Neural crest cell (in vitro differentiated cells): ENCODE measurements at regions not wholly inside any gene's neighbourhood (a gene's known extent, or its start where the extent isn't known, plus 50 kb on each side); places are given as distances from the start of the nearest gene placed in this dataset.

Experiments used
- DNase-seq: peaks from one replicate; pipeline ENCODE4 v3.0.0; 2021; ENCODE audit warnings: low read depth, mixed read lengths, low spot score
- H3K27ac Mint-ChIP-seq: one replicate; pipeline ENCODE4 v1.8.0; 2021; ENCODE audit warnings: mild to moderate bottlenecking, mixed read lengths; ENCODE audit not compliant: unreplicated experiment
- H3K27me3 Mint-ChIP-seq: 2 replicates; pipeline ENCODE4 v1.8.0; 2021; ENCODE audit warnings: low read depth, mild to moderate bottlenecking, mixed read lengths
- H3K36me3 Mint-ChIP-seq: 2 replicates; pipeline ENCODE4 v1.8.0; 2021; ENCODE audit warnings: low read depth, mild to moderate bottlenecking, mixed read lengths
- H3K4me1 Mint-ChIP-seq: 2 replicates; pipeline ENCODE4 v1.8.0; 2021; ENCODE audit warnings: mixed read lengths
- H3K4me3 Mint-ChIP-seq: one replicate; pipeline ENCODE4 v1.8.0; 2021; ENCODE audit warnings: mild to moderate bottlenecking, mixed read lengths
- H3K9me3 Mint-ChIP-seq: 2 replicates; pipeline ENCODE4 v1.8.0; 2021; ENCODE audit warnings: mixed read lengths
- TF ChIP-seq, protein P1 (sequence below): fragments of 200-600 bp; sonication (generic); conservative IDR thresholded peaks from 2 replicates; pipeline ENCODE4 v1.5.0; 2021; ENCODE audit warnings: antibody characterized with exemption, mild to moderate bottlenecking

- H3K36me3 Mint-ChIP-seq: no peaks in the 10 kb centered on the region
- H3K27ac Mint-ChIP-seq: no peak overlapping the region
- TF ChIP-seq, protein P1, sequence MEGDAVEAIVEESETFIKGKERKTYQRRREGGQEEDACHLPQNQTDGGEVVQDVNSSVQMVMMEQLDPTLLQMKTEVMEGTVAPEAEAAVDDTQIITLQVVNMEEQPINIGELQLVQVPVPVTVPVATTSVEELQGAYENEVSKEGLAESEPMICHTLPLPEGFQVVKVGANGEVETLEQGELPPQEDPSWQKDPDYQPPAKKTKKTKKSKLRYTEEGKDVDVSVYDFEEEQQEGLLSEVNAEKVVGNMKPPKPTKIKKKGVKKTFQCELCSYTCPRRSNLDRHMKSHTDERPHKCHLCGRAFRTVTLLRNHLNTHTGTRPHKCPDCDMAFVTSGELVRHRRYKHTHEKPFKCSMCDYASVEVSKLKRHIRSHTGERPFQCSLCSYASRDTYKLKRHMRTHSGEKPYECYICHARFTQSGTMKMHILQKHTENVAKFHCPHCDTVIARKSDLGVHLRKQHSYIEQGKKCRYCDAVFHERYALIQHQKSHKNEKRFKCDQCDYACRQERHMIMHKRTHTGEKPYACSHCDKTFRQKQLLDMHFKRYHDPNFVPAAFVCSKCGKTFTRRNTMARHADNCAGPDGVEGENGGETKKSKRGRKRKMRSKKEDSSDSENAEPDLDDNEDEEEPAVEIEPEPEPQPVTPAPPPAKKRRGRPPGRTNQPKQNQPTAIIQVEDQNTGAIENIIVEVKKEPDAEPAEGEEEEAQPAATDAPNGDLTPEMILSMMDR: no peak
- H3K27me3 Mint-ChIP-seq: peaks cover 4% of the 10 kb centered on the region
- H3K9me3 Mint-ChIP-seq: no peaks in the 10 kb centered on the region
- no peak overlapping the region for H3K4me3 Mint-ChIP-seq
- DNase-seq: no peak
- peaks cover 17% of the 10 kb centered on the region for H3K4me1 Mint-ChIP-seq
These were observed 77.5 kb downstream of the FOXL3 start for GRCh38 chr7:367351-367901.

DNA sequence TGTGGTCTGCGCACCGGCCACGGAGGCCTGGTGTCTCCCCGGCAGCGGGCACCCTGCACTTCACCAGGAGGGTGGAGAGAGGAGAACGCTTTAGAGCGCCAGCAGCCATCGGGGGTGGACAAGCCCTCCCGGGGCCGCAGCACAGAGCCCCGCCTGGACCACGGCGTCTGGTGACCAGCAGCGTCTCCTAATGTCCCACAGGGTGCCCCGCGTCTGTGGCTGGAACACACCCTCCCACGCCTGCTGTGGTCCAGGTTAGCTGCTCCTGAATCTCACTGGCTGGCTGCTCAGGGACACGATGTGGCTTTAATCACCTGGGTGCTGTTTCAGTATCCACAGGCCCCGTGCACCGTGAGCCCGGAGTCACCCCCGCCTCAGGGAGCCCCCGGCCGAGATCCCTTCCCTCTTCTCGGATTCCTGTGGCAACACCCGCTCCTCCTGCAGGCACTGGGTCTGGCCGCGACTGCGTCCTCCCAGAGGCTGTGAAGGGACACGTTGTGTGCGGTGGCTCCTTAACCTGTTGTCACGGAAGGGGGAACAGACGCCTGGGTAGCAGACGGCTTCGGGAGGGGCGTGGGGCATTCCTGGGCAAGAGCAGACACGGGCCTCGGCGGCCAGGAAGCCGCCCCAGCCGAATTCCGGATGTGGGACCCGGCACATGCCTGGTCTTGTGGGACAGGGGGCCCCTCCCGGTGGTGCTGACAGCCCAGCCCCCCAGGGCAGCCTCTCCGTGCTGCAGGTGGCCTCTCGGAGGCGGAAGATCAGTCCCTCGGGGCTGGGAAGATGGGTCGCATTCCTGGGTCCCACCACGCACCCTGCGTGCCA lies 78.9 kb downstream of the FOXL3 start:
- no peak overlapping the region for H3K4me3 Mint-ChIP-seq
- H3K4me1 Mint-ChIP-seq: peaks cover 15% of the 10 kb centered on the region
- no peak for DNase-seq
- peaks cover 2% of the 10 kb centered on the region for H3K27me3 Mint-ChIP-seq
- TF ChIP-seq, protein P1: no peak
- H3K9me3 Mint-ChIP-seq: no peaks in the 10 kb centered on the region
- H3K27ac Mint-ChIP-seq: no peak overlapping the region
- no peaks in the 10 kb centered on the region for H3K36me3 Mint-ChIP-seq

- Mint-ChIP-seq H3K27me3 (peaks cover 2% of the 10 kb centered on the region), H3K4me1 (peaks cover 15% of the 10 kb centered on the region), H3K36me3 (no peaks in the 10 kb centered on the region), H3K9me3 (no peaks in the 10 kb centered on the region), H3K4me3 (no peak overlapping the region), H3K27ac (no peak overlapping the region)
- TF ChIP-seq, protein P1: peak; percentile 35
- DNase-seq: no peak
These were observed 79.7 kb downstream of the FOXL3 start for GRCh38 chr7:369476-370258.

DNA sequence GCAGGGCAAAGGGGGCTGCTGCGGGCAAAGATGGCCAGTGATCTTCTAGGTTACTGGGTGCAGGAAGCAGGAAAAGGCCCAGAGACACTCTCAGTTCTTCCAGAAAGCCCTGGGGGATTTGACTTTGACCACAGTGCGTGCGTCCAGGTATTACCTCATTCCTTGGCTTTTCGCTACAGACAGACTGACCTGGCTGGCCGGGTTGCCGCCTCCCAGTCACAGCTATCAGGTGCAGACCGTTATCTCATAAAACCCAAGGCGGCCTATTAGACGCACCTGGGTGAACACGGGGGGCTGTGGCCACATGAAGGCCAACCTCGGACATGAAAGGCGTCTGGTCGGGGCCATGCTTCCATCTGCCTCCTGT lies 80.3 kb downstream of the FOXL3 start:
- DNase-seq: no peak
- H3K4me1 Mint-ChIP-seq: peaks cover 15% of the 10 kb centered on the region
- H3K36me3 Mint-ChIP-seq: no peaks in the 10 kb centered on the region
- H3K9me3 Mint-ChIP-seq: no peaks in the 10 kb centered on the region
- no peak overlapping the region for H3K27ac Mint-ChIP-seq
- H3K4me3 Mint-ChIP-seq: no peak overlapping the region
- H3K27me3 Mint-ChIP-seq: peaks cover 2% of the 10 kb centered on the region
- TF ChIP-seq, protein P1: no peak

GRCh38 chr7:370775-371118 lies 80.8 kb downstream of the FOXL3 start:
- Mint-ChIP-seq H3K4me3 (no peak overlapping the region), H3K4me1 (peaks cover 15% of the 10 kb centered on the region), H3K27me3 (peaks cover 2% of the 10 kb centered on the region), H3K27ac (no peak overlapping the region), H3K36me3 (no peaks in the 10 kb centered on the region), H3K9me3 (no peaks in the 10 kb centered on the region)
- TF ChIP-seq, protein P1: no peak
- no peak for DNase-seq
